Hematopoietic multipotent progenitor cell treated with erythropoietin and hydrocortisone succinate and interleukin-3 and kit ligand, for 15 days (in vitro differentiated cells): ENCODE measurements at regions not wholly inside any gene's neighbourhood (a gene's known extent, or its start where the extent isn't known, plus 50 kb on each side); places are given as distances from the start of the nearest gene placed in this dataset.
A peak's percentile ranks its signal among the peaks of the same experiment; 100 is the strongest.

Experiments used
- DNase-seq: peaks from one replicate; pipeline ENCODE4 v3.0.0-alpha.2; 2015; ENCODE audit warnings: low spot score

- DNase-seq: no peak
Observed at GRCh38 chr6:2562721-2563451, 187.8 kb downstream of the MYLK4 start.

- no peak for DNase-seq
Observed at GRCh38 chr6:2560917-2561698, 189.6 kb downstream of the MYLK4 start.

GRCh38 chr6:2560140-2560818 is 190.4 kb downstream of the MYLK4 start:
- DNase-seq: no peak

GRCh38 chr6:2558861-2559801 is 191.6 kb downstream of the MYLK4 start:
- DNase-seq: no peak

DNA sequence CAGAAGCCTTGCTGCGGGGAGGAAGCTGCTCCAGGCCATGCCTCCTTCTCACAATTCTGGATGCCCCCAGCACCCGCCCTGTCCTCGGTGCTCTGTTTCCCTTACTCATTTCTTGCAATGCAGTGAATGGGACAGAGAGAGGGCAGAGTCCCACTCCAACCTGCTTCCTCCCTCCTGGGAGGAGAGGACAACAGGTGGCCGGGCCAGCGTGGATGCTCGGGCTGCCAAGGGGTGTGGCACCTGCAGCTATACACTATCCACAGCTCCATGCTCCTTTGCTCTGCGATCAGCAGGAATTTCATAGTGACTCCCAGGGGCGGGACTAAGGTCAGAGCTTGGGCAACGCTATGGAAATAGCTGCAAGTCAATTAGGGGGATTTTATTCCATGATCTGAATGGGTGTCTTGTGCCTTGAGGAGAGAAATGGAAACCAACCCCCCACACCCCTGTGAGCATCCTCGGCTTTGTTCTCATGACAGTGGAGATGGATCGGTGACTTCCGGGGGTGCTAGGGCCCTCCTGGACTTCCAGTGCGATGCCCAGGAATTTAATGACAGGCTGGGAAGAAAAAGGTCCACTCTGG is 192.5 kb downstream of the MYLK4 start:
- no peak for DNase-seq

DNA sequence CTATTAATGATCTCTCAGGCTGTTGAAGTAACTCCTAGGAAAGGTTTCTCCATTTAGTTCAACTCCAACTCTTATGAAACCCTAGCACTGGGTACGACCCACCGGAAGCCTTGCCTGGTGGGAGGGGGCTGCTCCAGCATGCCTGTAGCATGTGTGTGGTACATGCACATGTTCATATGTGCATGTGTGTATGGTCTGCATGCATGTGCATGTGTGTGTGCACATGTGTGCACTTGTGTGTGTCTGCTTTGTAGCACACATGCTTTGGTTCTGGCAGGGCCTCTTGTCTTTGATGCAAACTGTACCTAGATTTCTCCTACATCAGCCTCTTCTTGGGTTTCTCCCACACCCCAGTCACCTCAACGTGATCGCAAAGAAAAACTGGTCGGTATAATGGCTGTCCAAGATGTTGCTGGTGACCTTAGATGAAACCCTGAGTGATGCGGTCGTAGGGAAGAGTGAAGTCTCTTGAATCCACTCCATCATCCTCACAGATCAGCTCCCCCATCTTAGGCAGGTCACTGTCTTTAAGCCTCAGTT is 193.5 kb downstream of the MYLK4 start:
- no peak for DNase-seq

DNA sequence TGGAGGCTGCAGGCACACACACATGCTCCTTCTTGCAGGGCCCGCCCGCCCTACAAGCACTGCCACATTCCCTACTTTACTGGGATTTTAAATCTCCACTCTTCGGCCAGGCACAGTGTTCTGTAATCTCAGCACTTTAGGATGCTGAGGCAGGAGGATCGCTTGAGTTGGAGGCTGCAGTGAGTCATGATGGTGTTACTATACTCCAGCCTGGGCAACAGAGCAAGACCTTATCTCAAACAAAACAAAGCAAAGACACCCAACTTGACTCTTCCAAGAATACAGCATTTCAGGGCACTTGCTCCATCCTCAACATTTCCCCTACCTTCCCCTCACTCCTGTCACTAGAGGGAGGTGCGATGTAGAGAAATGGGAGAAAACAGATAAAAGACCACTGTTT is 194.0 kb downstream of the MYLK4 start:
- DNase-seq: no peak

- no peak for DNase-seq
Observed at GRCh38 chr6:2554651-2555260, 196.0 kb downstream of the MYLK4 start.

- no peak for DNase-seq
Observed at GRCh38 chr6:2552526-2553154, 198.1 kb downstream of the MYLK4 start.

GRCh38 chr6:2551705-2552104 is 199.0 kb downstream of the MYLK4 start:
- no peak for DNase-seq

DNA sequence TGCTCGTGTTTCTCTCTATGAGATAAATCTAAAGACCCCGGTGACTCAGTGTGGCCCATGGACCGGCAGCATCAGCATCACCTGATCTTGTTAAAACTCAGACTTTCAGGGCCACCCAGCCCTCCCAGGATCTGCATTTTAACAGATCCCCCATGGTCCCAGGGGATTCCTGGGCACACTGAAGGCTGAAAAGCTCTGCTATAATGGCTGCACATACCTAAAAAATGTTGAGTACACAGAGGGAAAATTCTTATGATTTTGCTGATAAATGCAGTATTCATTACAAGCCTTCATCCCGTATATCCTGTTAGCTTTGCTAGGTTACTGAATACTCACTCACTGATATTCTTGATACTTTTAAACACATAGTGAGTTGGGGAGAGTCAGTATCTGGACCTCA is 200.5 kb downstream of the MYLK4 start:
- no peak for DNase-seq

- no peak for DNase-seq
Observed at GRCh38 chr6:2549834-2550233, 200.9 kb downstream of the MYLK4 start.

DNA sequence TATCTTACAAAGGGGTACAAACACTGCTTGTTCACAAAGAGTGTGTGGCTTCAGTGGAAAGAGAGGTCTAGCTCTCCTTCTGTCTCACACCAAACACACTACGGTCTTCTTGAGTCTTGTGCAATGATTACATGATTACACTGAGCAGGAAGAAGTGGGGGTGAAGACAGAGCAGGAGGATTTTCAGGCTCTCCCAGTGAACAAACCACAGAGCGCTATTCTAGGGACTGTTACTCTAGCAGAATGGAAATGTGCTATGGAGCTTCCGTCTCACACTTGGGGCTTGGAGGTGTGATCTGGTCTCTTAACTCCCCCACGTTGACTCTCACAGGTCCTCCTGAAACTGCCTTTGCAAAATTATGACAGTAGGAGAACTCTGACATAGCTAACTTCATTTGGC is 203.4 kb downstream of the MYLK4 start:
- no peak for DNase-seq

DNA sequence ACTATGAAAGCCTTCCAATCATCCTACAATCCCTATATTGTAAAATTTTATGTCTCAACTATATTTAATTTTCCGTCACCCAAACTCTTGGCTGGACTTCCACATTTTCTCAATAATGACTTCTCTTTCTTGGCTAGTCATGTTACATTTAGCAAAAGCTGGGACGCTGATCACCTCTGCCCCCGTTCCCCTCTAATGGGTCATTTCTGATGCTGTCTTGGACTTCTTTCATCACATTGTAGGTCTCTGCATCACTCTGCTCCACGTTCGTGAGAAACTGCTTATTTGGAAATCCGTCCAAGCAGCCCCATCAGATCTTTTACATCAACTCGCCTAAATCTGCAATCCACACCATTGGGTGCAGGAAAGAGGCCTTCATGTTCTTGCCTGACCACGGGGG is 203.8 kb downstream of the MYLK4 start:
- DNase-seq: no peak

GRCh38 chr6:2545383-2546038 is 205.2 kb downstream of the MYLK4 start:
- no peak for DNase-seq

GRCh38 chr6:2543321-2543720 is 207.4 kb downstream of the MYLK4 start:
- DNase-seq: no peak

DNA sequence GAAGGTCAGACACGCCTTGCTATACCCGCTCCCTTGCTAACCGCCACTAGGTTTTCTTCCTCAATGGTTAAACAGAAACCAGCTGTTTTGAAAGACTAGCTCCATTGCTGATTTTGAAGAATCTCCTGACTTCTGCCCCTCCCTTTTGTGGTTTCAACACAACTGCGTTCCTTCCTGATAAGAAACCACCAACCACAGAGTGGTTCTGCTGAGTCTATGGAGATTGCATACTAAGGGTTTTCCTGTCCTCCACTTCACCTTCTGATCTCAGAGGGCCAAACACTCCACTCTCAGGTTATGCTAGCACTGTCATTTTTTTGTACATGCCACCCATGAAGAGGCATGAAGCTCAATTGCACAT is 207.9 kb downstream of the MYLK4 start:
- DNase-seq: peak; percentile 15

DNA sequence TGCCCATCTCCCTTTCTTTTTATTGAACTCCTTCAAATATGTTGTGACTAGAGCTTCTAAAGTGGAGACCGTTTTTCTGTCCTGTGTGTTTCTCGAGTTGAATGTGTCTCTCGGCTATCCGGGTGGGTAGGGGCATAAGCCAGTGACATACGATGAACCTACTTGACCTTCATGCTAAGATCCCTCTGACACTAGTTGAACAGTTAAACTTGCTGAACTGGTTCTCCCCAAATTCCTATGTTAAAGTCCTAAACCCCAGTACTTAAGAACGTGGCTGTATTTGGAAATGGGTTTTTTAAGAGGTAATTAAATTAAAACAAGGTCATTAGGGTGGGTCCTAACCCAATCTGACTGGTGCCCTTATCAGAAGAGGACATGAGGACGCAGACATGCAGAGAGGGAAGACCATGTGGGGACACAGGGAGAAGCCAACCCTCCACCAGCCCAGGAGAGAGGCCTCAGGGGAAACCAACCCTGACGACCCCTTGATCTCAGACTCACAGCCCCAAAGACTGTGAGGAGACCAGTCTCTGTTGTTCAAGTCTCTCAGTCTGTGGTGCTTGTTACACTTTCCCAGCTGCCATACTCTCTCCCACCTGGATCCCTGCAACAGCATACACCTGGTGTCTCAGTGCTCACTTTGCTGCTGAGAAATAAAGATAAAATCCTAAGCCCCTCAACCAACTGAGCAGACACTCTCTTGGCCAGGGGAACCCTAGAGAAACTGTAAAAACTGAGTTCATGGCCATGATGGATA is 208.4 kb downstream of the MYLK4 start:
- DNase-seq: no peak

DNA sequence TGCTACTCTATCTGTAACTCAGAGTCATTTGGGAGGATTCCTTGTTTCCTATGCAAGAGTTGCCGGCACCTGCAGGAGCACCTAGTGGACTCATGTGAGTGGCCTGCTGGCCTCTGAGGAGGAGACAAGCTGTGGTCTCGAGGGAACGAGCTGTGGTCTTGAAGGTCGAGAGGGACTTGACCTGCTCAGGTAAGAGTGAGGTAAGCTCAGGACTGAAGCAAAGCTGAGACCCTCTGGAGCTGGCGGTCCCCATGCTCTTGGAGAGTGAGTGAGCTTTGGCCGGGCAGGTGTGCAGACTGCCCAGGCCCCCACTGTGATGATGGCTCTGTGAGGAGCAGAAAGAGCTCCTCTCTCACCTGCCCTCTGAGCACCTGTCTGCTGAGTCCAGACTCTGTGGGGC is 214.3 kb downstream of the MYLK4 start:
- no peak for DNase-seq
